ENCODE measurements at regions not wholly inside any gene's neighbourhood (a gene's known extent, or its start where the extent isn't known, plus 50 kb on each side); places are given as distances from the start of the nearest gene placed in this dataset.
"Not testable (repeated sequence)": the region's sequence is repeated elsewhere in the genome, so short reads cannot be mapped to it uniquely, and the experiment has no call there.

- no peak overlapping the region for H3K9ac ChIP-seq (ENCODE audit: low read depth, low read length)
- H3K4me1 ChIP-seq (ENCODE audit: insufficient read depth, low read length) = peaks cover 3% of the 10 kb centered on the region; the same call in 1 of the 2 replicates
- H3K36me3 ChIP-seq (ENCODE audit: insufficient read depth, low read length) = no peaks in the 10 kb centered on the region
- H3K9me3 ChIP-seq (ENCODE audit: control insufficient read depth, insufficient read depth, low read length) = no peaks in the 10 kb centered on the region
Measured at GRCh38 chr1:213531369-213532310, 456.1 kb upstream of the PROX1 start.

- Histone ChIP-seq H3K4me1 (ENCODE audit: insufficient read depth, low read length) (peaks cover 3% of the 10 kb centered on the region; the same call in 1 of the 2 replicates), H3K9ac (ENCODE audit: low read depth, low read length) (no peak overlapping the region), H3K9me3 (ENCODE audit: control insufficient read depth, insufficient read depth, low read length) (no peaks in the 10 kb centered on the region), H3K36me3 (ENCODE audit: insufficient read depth, low read length) (no peaks in the 10 kb centered on the region)
Measured at GRCh38 chr1:213533125-213533524, 454.6 kb upstream of the PROX1 start.

DNA sequence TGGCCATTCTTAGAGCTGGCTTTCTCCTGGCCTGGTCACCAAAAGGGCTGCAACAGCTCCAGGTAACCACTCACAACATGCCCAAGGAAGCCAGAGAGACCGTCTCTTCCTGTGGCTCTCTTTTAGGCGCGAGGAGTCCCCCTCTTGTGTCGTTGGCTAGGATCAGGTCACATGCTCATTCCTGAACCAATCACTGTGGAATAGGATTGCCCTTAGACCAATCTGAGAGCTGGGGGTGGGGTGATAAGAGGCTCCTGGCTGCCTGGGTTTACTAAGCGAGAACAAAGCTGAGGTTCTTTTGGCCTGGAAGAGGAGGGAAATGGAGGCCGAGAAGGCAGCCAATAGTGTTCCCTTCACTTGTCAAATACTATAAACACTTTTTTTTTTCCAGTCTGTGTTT lies 452.1 kb upstream of the PROX1 start:
- peaks cover 1% of the 10 kb centered on the region; the same call in 1 of the 2 replicates for H3K4me1 ChIP-seq (ENCODE audit: insufficient read depth, low read length)
- no peak overlapping the region for H3K9ac ChIP-seq (ENCODE audit: low read depth, low read length)
- H3K9me3 ChIP-seq (ENCODE audit: control insufficient read depth, insufficient read depth, low read length) = no peaks in the 10 kb centered on the region
- H3K36me3 ChIP-seq (ENCODE audit: insufficient read depth, low read length) = no peaks in the 10 kb centered on the region

DNA sequence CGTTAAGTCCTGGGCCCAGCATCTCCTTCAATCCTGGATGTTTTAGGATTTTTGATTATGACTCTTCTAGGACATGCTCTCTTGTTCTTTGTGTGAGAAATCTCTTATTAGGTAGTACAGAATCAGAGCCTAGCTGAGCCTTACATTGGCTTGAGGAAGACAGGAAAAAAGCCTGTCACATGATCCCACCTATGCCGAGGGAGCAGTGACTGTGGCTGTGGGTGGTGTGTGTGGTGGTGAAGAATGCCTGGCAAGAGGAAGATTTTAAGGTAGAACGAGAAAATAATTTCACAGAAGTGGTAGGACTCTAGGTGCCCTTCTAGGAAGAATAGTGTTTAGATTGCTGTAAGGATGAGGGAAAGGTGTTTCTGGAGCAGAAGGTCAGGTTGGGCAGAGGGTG lies 449.5 kb upstream of the PROX1 start:
- no peaks in the 10 kb centered on the region for H3K36me3 ChIP-seq (ENCODE audit: insufficient read depth, low read length)

GRCh38 chr1:213539464-213539863 lies 448.3 kb upstream of the PROX1 start:
- no peaks in the 10 kb centered on the region for H3K36me3 ChIP-seq (ENCODE audit: insufficient read depth, low read length)
- no peaks in the 10 kb centered on the region for H3K4me1 ChIP-seq (ENCODE audit: insufficient read depth, low read length)
- H3K9me3 ChIP-seq (ENCODE audit: control insufficient read depth, insufficient read depth, low read length) = no peaks in the 10 kb centered on the region
- H3K9ac ChIP-seq (ENCODE audit: low read depth, low read length) = no peak overlapping the region

More for the DNA sequence above, 449.5 kb upstream of the PROX1 start:
- Histone ChIP-seq H3K9ac (ENCODE audit: low read depth, low read length) (no peak overlapping the region), H3K4me1 (ENCODE audit: insufficient read depth, low read length) (no peaks in the 10 kb centered on the region), H3K9me3 (ENCODE audit: control insufficient read depth, insufficient read depth, low read length) (no peaks in the 10 kb centered on the region)

DNA sequence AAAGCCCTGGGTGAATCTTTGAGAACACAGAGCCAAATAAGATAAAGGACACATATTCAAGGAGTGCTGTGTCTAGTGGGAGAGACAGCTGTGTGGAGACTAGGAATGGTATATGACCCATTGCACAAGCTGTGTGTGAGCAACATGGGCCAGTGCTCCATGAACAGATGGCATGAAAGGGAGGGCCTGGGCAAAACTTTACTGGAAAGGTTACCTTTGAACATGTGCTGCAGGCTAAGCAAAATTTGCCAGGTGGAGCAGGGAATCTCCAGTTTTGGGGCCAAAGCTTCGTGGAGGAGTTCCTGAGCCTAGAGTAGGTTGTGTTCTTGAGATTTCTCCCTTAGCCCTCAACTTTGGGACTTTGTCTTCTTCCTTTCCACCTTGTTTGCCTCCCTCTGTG lies 446.1 kb upstream of the PROX1 start:
- Histone ChIP-seq H3K4me1 (ENCODE audit: insufficient read depth, low read length) (no peaks in the 10 kb centered on the region), H3K9ac (ENCODE audit: low read depth, low read length) (no peak overlapping the region), H3K9me3 (ENCODE audit: control insufficient read depth, insufficient read depth, low read length) (no peaks in the 10 kb centered on the region), H3K36me3 (ENCODE audit: insufficient read depth, low read length) (no peaks in the 10 kb centered on the region)

- not testable (repeated sequence) for H3K4me1 ChIP-seq (ENCODE audit: insufficient read depth, low read length); H3K9me3 ChIP-seq (ENCODE audit: control insufficient read depth, insufficient read depth, low read length); H3K9ac ChIP-seq (ENCODE audit: low read depth, low read length); H3K36me3 ChIP-seq (ENCODE audit: insufficient read depth, low read length)
Measured at GRCh38 chr1:213545181-213545580, 442.6 kb upstream of the PROX1 start.

- no peaks in the 10 kb centered on the region for H3K4me1 ChIP-seq (ENCODE audit: insufficient read depth, low read length)
- no peak overlapping the region for H3K9ac ChIP-seq (ENCODE audit: low read depth, low read length)
- no peaks in the 10 kb centered on the region for H3K9me3 ChIP-seq (ENCODE audit: control insufficient read depth, insufficient read depth, low read length)
- H3K36me3 ChIP-seq (ENCODE audit: insufficient read depth, low read length) = no peaks in the 10 kb centered on the region
Measured at GRCh38 chr1:213549982-213550381, 437.8 kb upstream of the PROX1 start.

DNA sequence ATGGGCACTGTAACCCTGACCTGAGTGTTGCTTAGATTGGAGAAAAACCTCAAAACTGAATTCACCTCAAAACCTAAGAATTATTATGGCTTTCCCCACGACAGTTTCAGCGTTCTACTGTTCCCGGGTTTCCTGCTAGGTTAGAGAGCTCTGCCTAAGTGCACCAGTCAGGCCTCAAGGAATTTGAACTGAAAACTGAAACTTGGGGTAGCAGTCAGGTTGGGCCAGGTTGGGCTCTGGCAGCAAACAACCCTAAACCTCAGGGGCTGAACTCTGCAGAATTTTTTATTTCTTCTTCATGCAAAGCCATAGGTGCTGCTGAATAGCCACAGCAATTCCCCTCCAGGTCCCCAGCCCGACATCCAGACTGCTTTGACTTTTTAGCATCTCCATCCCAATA lies 437.0 kb upstream of the PROX1 start:
- H3K9ac ChIP-seq (ENCODE audit: low read depth, low read length) = no peak overlapping the region
- H3K4me1 ChIP-seq (ENCODE audit: insufficient read depth, low read length) = no peaks in the 10 kb centered on the region
- H3K36me3 ChIP-seq (ENCODE audit: insufficient read depth, low read length) = no peaks in the 10 kb centered on the region
- H3K9me3 ChIP-seq (ENCODE audit: control insufficient read depth, insufficient read depth, low read length) = no peaks in the 10 kb centered on the region

DNA sequence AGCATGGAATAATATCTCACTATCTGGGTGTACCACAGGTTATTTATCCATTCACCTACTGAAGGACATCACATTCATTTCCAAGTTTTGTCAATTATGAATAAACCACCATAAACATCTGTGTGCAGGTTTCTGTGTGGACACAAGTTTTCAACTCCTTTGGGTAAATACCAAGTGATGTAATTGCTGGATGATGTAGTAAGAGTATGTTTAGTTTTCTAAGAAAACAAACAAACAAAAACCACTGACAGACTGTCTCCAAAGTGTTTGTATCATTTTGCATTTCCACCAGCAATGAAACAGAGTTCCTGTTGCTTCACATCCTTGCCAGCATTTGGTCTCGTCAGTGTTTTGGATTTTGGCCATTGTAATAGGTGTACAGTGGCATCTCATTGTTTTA lies 435.7 kb upstream of the PROX1 start:
- no peak overlapping the region for H3K9ac ChIP-seq (ENCODE audit: low read depth, low read length)
- H3K4me1 ChIP-seq (ENCODE audit: insufficient read depth, low read length) = no peaks in the 10 kb centered on the region
- no peaks in the 10 kb centered on the region for H3K36me3 ChIP-seq (ENCODE audit: insufficient read depth, low read length)
- H3K9me3 ChIP-seq (ENCODE audit: control insufficient read depth, insufficient read depth, low read length) = no peaks in the 10 kb centered on the region

- no peak overlapping the region for H3K9ac ChIP-seq (ENCODE audit: low read depth, low read length)
- 0 out of 2 replicates have a peak, but pooled peaks cover 2% of the 10 kb centered on the region for H3K9me3 ChIP-seq (ENCODE audit: control insufficient read depth, insufficient read depth, low read length)
- no peaks in the 10 kb centered on the region for H3K4me1 ChIP-seq (ENCODE audit: insufficient read depth, low read length)
- no peaks in the 10 kb centered on the region for H3K36me3 ChIP-seq (ENCODE audit: insufficient read depth, low read length)
Measured at GRCh38 chr1:213560226-213560625, 427.5 kb upstream of the PROX1 start.

DNA sequence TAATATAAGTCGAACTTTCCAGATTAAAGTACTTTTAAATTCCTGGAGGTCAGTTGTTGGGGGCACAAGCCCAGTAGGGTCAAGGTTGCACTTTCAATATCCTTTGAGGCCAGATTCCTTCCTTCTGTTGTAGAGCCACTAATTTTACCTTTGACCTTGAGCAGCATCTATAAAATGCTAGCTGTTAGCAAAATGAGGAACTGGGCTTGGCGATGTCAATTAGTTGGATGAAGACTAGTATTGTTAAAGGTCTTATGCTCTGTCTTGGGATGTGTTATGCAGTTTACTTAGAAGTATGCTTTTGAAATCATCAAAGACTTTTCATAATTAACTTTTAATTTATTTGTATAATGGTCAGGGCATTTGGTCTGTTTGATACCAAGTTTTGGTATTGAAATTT lies 425.9 kb upstream of the PROX1 start:
- H3K4me1 ChIP-seq (ENCODE audit: insufficient read depth, low read length) = no peaks in the 10 kb centered on the region
- H3K9ac ChIP-seq (ENCODE audit: low read depth, low read length) = no peak overlapping the region
- H3K9me3 ChIP-seq (ENCODE audit: control insufficient read depth, insufficient read depth, low read length) = 0 out of 2 replicates have a peak, but pooled peaks cover 2% of the 10 kb centered on the region
- no peaks in the 10 kb centered on the region for H3K36me3 ChIP-seq (ENCODE audit: insufficient read depth, low read length)

DNA sequence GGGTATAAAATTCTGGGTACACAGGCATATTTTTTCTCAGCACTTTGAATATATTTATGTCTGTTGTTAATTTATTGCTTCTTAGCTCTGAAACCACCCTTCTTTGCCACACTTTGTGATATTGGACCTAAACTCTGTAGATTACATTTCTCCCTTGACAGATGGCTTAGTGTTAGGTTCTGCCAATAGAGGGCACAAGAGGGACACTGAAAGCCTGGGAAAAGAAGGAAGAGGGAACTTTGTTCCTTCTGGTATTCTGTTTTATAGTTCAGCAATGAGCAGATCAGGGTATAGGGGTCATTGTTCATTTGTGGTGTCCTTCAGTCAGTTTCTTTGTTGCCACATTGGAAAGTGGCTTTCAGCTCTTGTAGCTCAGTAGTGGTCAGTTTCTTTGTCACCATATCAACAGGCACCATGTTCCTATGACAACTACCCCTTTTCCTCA lies 423.5 kb upstream of the PROX1 start:
- 0 out of 2 replicates have a peak, but pooled peaks cover 2% of the 10 kb centered on the region for H3K9me3 ChIP-seq (ENCODE audit: control insufficient read depth, insufficient read depth, low read length)
- H3K36me3 ChIP-seq (ENCODE audit: insufficient read depth, low read length) = no peaks in the 10 kb centered on the region
- no peaks in the 10 kb centered on the region for H3K4me1 ChIP-seq (ENCODE audit: insufficient read depth, low read length)
- H3K9ac ChIP-seq (ENCODE audit: low read depth, low read length) = no peak overlapping the region

DNA sequence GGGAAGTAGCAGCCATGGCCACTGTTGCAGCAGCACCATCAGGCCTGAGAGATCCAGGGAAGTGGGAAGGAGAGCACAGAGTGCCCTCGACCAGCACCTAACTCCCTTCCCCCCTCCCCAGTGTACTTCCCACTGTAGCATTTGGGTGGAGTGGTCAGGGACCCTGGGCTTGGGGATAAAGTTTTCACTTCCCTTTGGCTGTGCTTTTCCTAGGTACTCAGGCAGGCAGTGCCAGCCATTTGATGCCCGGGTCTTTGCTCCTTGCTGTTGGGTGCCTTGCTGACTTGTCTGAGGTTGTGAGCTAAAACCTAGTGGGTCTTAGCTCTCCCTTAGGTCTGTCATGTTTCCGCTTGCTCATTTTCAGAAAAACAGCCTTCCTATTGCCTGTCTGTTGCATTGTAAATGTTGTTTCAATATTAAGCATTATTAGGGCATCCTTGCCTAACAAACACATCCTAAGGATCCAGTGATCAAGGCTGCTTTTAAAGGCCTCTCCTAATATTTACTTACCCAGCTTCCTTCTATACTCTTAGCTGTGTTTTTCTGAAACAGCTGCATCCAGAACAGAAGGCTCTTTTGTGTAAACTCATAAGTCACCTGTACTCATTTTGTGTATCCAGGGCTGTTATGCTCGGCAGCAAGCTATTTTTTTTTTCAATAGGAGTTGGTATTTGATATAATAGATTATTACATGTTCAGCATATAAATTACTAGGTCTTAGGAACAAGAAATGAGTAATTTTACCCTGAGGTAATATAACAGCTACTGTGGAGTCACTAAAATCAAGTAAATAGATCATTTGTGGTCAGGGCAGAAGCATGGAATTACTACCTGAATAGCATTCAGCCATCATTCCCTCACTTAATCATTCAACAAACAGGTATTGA lies 418.6 kb upstream of the PROX1 start:
- no peak overlapping the region for H3K9ac ChIP-seq (ENCODE audit: low read depth, low read length)
- H3K36me3 ChIP-seq (ENCODE audit: insufficient read depth, low read length) = no peaks in the 10 kb centered on the region
- H3K4me1 ChIP-seq (ENCODE audit: insufficient read depth, low read length) = no peaks in the 10 kb centered on the region
- H3K9me3 ChIP-seq (ENCODE audit: control insufficient read depth, insufficient read depth, low read length) = no peaks in the 10 kb centered on the region
